ENCODE measurements at regions not wholly inside any gene's neighbourhood (a gene's known extent, or its start where the extent isn't known, plus 50 kb on each side); places are given as distances from the start of the nearest gene placed in this dataset.

DNA sequence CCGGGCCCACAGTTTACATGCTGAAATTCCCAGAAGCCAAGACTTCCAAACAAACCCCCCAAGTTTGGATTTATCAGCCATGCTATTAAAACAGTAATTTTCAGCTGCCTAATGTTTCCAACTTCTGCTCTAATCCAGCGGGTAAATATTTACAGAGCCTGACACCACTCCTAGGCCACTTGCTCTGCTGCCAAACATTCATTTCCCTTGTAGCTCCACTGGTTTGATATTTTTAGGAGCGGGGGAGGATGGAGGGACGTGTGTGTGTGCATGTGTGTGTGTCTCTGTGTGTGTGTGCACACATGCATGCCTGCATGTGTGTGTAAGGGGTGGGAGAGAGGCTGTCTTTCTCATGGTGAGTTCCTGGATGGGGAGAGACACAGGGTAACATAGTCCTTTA is 115.7 kb upstream of the PJA1 start:
- TF ChIP-seq TAF1 (IDR thresholded peaks at IDR 0.05; ENCODE audit: low read depth) (no peak), RAD21 (IDR thresholded peaks at IDR 0.05; ENCODE audit: low read depth) (no peak), EGR1 (IDR thresholded peaks at IDR 0.05) (no peak), CEBPB (IDR thresholded peaks at IDR 0.05) (no peak), EP300 (IDR thresholded peaks at IDR 0.05; ENCODE audit: borderline replicate concordance) (no peak), CREB1 (IDR thresholded peaks at IDR 0.05; ENCODE audit: low read depth) (no peak), USF1 (IDR thresholded peaks at IDR 0.05) (no peak)
- TF ChIP-seq, protein P1, sequence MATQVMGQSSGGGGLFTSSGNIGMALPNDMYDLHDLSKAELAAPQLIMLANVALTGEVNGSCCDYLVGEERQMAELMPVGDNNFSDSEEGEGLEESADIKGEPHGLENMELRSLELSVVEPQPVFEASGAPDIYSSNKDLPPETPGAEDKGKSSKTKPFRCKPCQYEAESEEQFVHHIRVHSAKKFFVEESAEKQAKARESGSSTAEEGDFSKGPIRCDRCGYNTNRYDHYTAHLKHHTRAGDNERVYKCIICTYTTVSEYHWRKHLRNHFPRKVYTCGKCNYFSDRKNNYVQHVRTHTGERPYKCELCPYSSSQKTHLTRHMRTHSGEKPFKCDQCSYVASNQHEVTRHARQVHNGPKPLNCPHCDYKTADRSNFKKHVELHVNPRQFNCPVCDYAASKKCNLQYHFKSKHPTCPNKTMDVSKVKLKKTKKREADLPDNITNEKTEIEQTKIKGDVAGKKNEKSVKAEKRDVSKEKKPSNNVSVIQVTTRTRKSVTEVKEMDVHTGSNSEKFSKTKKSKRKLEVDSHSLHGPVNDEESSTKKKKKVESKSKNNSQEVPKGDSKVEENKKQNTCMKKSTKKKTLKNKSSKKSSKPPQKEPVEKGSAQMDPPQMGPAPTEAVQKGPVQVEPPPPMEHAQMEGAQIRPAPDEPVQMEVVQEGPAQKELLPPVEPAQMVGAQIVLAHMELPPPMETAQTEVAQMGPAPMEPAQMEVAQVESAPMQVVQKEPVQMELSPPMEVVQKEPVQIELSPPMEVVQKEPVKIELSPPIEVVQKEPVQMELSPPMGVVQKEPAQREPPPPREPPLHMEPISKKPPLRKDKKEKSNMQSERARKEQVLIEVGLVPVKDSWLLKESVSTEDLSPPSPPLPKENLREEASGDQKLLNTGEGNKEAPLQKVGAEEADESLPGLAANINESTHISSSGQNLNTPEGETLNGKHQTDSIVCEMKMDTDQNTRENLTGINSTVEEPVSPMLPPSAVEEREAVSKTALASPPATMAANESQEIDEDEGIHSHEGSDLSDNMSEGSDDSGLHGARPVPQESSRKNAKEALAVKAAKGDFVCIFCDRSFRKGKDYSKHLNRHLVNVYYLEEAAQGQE (IDR thresholded peaks at IDR 0.05; ENCODE audit: low read depth), result no peak

All from Ishikawa (cell line).